HG02885 (cell line): ENCODE measurements at regions not wholly inside any gene's neighbourhood (a gene's known extent, or its start where the extent isn't known, plus 50 kb on each side); places are given as distances from the start of the nearest gene placed in this dataset.
"Not testable (repeated sequence)": the region's sequence is repeated elsewhere in the genome, so short reads cannot be mapped to it uniquely, and the experiment has no call there.

ENCODE experiments used
- ATAC-seq: cut with Tn5 transposase; IDR thresholded peaks from one replicate; pipeline ENCODE4 v1.9.1; 2021; ENCODE audit warnings: mild to moderate bottlenecking; ENCODE audit not compliant: unreplicated experiment, poor library complexity

DNA sequence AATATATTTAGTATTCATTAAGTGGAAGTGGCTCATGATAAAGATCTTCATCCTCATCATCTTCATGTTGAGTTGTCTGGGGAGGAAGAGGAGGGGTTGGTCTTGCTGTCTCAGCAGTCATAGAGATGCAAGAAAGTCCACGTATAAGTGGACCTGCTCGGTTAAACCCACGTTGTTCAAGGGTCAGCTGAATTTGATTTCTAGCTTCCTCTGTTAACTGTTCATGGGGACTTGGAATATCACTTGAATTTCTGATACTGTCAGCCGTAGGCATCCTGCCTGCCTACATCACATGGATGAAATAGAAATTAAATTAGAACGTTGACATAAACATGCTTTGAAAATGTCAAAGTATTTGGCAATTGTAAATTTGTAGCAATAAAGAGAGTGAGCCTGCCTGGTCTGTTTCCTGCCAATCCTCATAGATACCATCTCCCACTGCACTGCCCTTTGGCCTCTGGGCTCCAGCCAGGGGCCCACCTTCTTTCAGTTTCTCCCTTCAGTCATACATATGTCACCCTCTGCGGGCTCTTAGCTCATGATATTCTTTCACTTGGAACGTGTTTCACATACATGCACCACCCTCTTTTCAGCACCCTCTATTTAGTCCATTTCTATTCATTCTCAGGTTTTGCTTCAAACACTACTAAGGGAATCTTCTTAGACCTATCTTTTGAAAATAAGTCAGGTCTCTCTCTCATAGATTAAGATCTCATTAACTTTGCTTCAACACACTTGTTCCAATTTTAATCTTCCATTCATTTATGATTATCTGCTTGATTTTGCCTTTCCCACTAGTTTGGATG, 376.3 kb downstream of the IPMK start:
- no peak for ATAC-seq

- no peak for ATAC-seq
Observed at GRCh38 chr10:57890691-57891090, 377.0 kb downstream of the IPMK start.

DNA sequence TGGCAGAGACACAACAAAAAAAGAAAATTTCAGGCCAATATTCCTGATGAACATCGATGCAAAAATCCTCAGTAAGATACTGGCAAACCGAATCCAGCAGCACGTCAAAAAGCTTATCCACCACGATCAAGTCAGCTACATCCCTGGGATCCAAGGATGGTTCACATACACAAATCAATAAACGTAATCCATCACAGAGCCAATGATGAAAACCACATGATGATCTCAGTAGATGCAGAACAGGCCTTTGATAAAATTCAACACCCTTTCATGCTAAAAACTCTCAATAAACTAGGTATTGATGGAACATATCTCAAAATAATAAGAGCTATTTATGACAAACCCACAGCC, 382.1 kb downstream of the IPMK start:
- not testable (repeated sequence) for ATAC-seq

DNA sequence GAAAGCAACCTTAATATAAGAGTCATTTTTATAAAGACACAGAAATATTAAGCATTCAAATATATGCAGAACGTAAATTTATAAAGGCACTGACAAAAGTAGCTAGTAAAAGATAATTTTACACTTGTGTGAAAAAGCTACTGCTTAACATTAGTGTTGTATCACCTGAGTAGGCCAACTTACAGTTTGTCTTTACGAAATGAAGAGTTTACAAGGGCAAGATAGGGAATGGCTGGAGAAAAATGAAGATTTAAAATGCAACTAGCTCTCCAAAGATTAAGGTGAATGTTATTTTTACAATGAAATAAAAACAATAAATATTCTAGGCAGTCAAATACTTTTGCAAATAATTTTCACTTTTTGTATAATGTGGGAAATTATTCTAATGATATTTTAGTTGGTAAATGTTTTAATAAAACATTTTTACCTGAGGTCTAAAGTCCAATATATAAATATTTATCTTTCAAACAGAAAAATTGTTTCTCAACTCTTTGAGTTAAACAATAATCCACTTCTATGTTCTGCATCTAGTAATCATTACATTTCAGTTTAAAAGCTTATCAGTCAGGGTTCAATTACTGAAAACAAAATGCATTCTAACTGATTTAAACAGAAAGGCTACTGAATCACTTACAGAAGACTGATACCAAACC, 382.6 kb downstream of the IPMK start:
- ATAC-seq = no peak

DNA sequence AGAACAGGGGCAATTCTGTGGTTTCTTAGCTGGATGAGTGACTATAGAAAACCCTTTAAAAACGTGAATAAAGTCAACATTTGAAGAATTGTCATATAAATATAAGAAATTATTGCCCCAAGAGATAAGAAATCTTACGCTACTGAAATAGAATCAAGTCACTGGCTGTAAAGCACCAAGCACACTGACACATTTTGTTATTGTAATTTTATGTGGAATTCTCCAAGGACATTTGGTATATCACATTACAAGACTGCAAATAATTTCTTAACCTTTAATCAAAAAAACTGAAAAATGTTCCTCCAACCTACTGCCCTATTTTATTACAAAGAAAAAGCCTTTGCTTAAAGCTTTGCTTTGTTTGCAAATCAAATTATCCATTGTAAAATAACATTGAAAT, 383.3 kb downstream of the IPMK start:
- no peak for ATAC-seq

- ATAC-seq = no peak
Observed at GRCh38 chr10:57880446-57881227, 387.1 kb downstream of the IPMK start.

GRCh38 chr10:57874810-57875209, 392.9 kb downstream of the IPMK start:
- ATAC-seq = no peak

DNA sequence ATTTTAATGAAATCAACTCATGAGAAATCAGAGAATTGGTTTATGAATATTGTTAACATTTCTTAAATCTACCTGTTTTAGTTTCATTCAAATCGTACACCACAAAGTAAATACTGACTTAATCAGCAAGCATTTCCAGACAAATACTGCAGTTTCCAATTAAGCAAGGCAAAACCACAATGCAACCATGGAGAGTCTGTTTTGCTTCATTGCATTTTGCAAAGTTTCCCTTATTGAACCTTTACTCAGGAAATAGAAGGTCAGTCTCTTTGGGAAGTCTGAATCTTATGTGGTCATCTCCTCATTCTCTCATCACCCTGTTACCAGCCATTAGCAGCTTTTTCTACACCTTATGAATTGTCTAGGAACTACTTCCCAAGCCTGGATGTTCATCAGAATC, 400.5 kb downstream of the IPMK start:
- no peak for ATAC-seq

GRCh38 chr10:57864765-57865680, 402.7 kb downstream of the IPMK start:
- ATAC-seq = no peak

- ATAC-seq = no peak
Observed at GRCh38 chr10:57849691-57850357, 417.9 kb downstream of the IPMK start.

DNA sequence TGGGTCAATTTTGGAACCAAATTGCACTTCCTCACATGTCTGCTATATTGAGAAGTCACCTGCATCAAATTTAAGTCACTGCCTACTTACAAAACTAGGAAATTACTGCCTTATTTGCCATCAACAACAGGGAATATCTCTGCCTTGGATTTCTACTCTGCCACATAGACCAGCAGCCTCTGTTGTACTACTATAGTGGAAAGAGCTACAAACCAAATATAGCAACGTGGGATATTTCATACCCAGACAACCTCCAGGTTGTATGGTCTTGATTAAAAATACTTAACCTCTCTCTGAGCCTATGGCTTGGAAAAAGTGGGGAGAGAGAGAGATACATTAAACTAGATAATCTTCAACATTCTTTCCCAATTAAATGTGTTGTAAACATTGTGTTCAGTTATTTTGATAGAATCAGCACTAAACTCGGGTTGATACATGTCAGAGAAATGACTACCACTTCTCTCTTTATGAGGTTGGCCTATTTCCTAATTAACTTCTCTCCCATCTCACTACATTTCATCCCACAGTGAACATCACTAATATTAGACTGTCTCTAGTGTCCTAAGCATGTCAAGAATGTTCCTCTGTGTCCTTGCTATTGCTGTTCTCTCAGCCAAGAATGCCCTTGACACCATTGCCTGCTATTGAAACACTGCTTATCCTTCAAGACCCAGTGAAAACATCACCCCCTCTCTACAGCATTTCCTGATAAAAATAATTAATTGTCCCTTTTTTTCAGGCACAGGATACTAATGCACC, 421.2 kb downstream of the IPMK start:
- ATAC-seq = no peak

DNA sequence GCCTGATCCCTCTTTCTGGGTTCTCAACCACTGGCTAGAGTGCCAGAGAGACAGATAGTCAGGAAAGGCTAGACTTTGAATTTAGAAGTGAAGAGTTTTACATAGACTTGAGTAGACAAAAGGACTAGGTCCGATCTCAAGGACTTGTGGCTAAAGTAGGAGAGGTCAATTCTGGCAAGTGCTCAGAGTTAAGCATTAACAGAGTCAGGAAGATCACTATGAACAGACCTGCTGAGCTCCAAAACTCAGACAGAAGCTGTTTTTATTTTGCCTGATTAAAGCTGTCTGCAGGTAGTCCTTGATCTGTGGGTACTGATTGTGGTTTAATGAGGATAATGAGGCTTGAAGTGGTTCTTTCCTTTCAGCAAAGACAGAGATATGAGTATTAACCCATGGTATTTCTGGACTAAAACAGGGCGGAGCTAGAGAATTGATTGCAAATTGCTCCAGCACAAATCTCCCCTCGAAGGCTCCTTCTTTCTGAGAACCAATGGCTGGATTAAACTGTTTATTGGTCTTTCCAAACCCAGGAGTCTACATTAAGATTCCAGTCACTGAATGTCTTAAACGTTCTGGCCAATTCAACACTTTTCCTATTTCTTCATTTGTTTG, 423.2 kb downstream of the IPMK start:
- no peak for ATAC-seq

GRCh38 chr10:57830877-57831560, 436.7 kb downstream of the IPMK start:
- no peak for ATAC-seq

- no peak for ATAC-seq
Observed at GRCh38 chr10:57825015-57825414, 442.7 kb downstream of the IPMK start.

- ATAC-seq = no peak
Observed at GRCh38 chr10:57823398-57823797, 444.3 kb downstream of the IPMK start.

DNA sequence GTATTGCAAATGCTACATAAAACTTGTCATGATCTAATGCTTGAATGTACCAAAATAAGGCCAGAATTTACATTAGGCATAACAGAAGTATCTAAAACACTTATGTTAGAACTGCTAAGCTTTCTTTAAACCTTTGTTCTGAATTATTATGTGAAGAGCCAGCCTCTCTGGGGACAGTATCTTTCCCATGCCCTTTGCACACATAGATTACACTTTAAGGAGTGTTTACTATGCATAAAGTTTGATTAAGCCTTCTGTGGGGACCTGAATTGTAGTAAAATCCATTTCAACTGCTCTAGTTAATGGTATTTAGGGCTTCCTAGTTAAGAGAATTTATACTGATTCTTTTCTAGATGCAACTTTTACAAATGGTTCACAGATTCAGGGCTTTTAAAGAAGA, 444.7 kb downstream of the IPMK start:
- no peak for ATAC-seq

DNA sequence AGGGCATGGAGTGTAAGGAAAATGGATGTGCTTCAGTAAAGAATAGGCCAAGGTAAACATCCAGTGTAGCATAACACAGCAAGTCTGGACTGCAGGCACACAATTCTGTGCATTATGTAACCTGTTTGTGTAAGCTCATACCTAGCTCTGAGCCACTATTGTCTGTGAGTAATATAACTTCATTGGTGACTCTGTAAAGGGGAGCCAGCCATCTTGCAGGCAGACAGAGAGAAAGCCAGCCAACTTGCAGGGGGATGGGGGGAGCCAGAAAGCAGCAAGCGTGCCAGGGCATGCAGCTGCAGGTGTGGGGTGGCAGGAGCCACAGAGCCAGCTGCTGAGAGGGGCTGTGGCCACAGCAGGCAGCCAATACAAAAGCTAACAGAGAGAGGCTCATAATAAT, 449.2 kb downstream of the IPMK start:
- ATAC-seq = no peak

DNA sequence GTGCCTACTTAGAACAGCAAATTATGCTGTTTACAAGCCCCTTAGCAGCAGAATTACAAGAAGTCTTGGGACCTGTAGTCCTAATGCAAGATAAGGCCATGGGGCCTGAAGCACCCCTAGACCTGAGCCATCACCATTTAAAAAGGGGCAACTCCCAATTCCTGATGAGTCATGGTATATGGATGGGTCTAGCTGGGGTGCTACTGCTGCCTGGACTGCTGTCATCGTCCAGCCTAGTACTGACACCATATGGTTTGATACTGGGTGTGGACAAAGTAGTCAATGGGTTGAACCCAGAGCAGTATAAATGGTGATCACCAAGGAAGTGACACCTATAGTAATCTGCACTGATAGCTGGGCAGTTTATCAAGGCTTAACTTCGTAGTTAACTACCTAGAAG, 450.0 kb downstream of the IPMK start:
- no peak for ATAC-seq
